Skeletal muscle cell (primary cell): ENCODE measurements at regions not wholly inside any gene's neighbourhood (a gene's known extent, or its start where the extent isn't known, plus 50 kb on each side); places are given as distances from the start of the nearest gene placed in this dataset.
A peak's percentile ranks its signal among the peaks of the same experiment; 100 is the strongest.
"Not testable (repeated sequence)": the region's sequence is repeated elsewhere in the genome, so short reads cannot be mapped to it uniquely, and the experiment has no call there.

Source experiments
- DNase-seq: peaks from one replicate; pipeline ENCODE4 v3.0.0-alpha.2; 2010; ENCODE audit warnings: low read depth
- H3K4me3 ChIP-seq: 2 replicates; pipeline ENCODE4 v1.5.1; 2011; ENCODE audit warnings: low read depth, mild to moderate bottlenecking, control low read depth, low read length, moderate library complexity

- no peak overlapping the region for H3K4me3 ChIP-seq
- no peak for DNase-seq
Measured at GRCh38 chr1:234897754-234898454, 230.7 kb downstream of the TOMM20 start.

- no peak for DNase-seq
Measured at GRCh38 chr1:234897390-234897749, 231.3 kb downstream of the TOMM20 start.

GRCh38 chr1:234896477-234897389 is 231.9 kb downstream of the TOMM20 start:
- no peak for DNase-seq
- H3K4me3 ChIP-seq = no peak overlapping the region

More at GRCh38 chr1:234897390-234897749, 231.3 kb downstream of the TOMM20 start:
- no peak overlapping the region for H3K4me3 ChIP-seq

- DNase-seq = peak; percentile 94
- no peak overlapping the region for H3K4me3 ChIP-seq
Measured at GRCh38 chr1:234893725-234894630, 234.7 kb downstream of the TOMM20 start.

GRCh38 chr1:234893359-234893724 is 235.3 kb downstream of the TOMM20 start:
- H3K4me3 ChIP-seq = no peak overlapping the region
- no peak for DNase-seq

- no peak for DNase-seq
- H3K4me3 ChIP-seq = no peak overlapping the region
Measured at GRCh38 chr1:234892642-234893041, 236.0 kb downstream of the TOMM20 start.

GRCh38 chr1:234891427-234891826 is 237.2 kb downstream of the TOMM20 start:
- no peak overlapping the region for H3K4me3 ChIP-seq
- DNase-seq = no peak

- no peak overlapping the region for H3K4me3 ChIP-seq
- DNase-seq = no peak
Measured at GRCh38 chr1:234889643-234890042, 239.0 kb downstream of the TOMM20 start.

GRCh38 chr1:234888247-234888646 is 240.4 kb downstream of the TOMM20 start:
- not testable (repeated sequence) for H3K4me3 ChIP-seq, DNase-seq

GRCh38 chr1:234887016-234887900 is 241.4 kb downstream of the TOMM20 start:
- no peak overlapping the region for H3K4me3 ChIP-seq
- no peak for DNase-seq

GRCh38 chr1:234886081-234886984 is 242.3 kb downstream of the TOMM20 start:
- no peak overlapping the region for H3K4me3 ChIP-seq
- no peak for DNase-seq

GRCh38 chr1:234885601-234886000 is 243.0 kb downstream of the TOMM20 start:
- no peak for DNase-seq
- H3K4me3 ChIP-seq = no peak overlapping the region

- no peak for DNase-seq
- H3K4me3 ChIP-seq = no peak overlapping the region
Measured at GRCh38 chr1:234884701-234885100, 243.9 kb downstream of the TOMM20 start.

- H3K4me3 ChIP-seq = no peak overlapping the region
- DNase-seq = no peak
Measured at GRCh38 chr1:234884006-234884405, 244.6 kb downstream of the TOMM20 start.

GRCh38 chr1:234882898-234883297 is 245.7 kb downstream of the TOMM20 start:
- no peak for DNase-seq
- H3K4me3 ChIP-seq = no peak overlapping the region

GRCh38 chr1:234881893-234882771 is 246.5 kb downstream of the TOMM20 start:
- H3K4me3 ChIP-seq = no peak overlapping the region
- no peak for DNase-seq
